ENCODE measurements at regions not wholly inside any gene's neighbourhood (a gene's known extent, or its start where the extent isn't known, plus 50 kb on each side); places are given as distances from the start of the nearest gene placed in this dataset.

DNA sequence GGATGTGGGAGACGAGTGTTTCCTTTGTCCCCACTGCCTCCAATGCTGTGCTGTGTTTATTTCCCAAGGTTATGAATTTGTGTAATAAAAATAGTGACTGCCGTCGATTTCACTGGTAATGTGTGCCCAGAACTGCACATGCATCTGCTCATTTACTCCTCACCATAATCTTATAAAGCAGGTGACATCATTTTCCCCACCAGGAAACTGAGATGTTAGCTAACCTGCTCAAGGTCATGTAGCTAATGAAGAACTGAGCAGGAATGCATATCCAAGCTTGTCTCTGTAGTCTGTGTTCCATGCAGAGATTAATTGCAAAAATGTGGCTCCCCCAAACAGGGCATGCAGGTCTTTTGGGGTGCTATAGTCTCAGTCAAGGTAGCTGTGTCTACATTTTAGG lies 224.4 kb downstream of the TENT4A start:
- intact Hi-C loops (cut with micrococcal nuclease): no loop called here
- no peaks in the 10 kb centered on the region for H3K9me3 Mint-ChIP-seq (ENCODE audit: insufficient read depth)
- CTCF ChIA-PET: no interaction called here

DNA sequence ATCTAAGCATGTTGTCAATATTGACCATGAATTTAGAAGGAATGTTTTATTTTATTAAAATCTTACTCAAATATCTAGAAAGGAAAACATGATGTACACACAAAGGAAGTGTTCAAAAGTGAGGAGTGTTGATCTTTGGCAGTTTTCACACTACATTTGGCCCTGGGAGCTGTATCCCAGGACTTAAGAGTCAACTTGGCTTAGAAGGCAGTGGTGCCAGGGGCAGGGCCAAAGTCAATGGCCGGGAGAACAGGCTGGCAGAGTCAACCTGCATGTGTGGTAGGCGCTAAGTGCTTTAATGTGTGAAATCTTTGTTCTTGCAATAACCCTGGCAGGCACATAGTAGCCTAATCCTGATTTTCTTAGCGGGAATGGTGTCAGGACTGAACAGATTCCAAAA lies 228.4 kb downstream of the TENT4A start:
- intact Hi-C loops (cut with micrococcal nuclease): no loop called here
- CTCF ChIA-PET: no interaction called here
- WGBS (ENCODE audit: insufficient coverage): 78% methylated on average over 3 of the region's 3 CpGs

More for the DNA sequence above, 224.4 kb downstream of the TENT4A start:
- H3K27me3 ChIP-seq (replicated peaks in 1 of 4; ENCODE audit: control extremely low read depth in 1 of 4, control insufficient read depth in 3 of 4, insufficient read depth in 4 of 4, low read length in 3 of 4): no peaks in the 10 kb centered on the region
- POLR2A ChIA-PET: no interaction called here
- no peak overlapping the region for H3K4me2 ChIP-seq (replicated peaks; ENCODE audit: low read depth, low read length, poor library complexity, severe bottlenecking)
- no peaks in the 10 kb centered on the region for H3K79me2 ChIP-seq (ENCODE audit: control insufficient read depth, insufficient read depth, low read length)
- H3K9ac ChIP-seq (ENCODE audit: low read length): no peak overlapping the region
- H4K20me1 ChIP-seq (ENCODE audit: control insufficient read depth, insufficient read depth, low read length, poor library complexity, severe bottlenecking): no peaks in the 10 kb centered on the region
- H3K36me3 ChIP-seq (replicated peaks in 1 of 2; ENCODE audit: control extremely low read depth in 1 of 2, control insufficient read depth in 1 of 2, extremely low read depth in 1 of 2, insufficient read depth in 2 of 2, low read length in 1 of 2): no peaks in the 10 kb centered on the region
- WGBS (ENCODE audit: insufficient coverage): no CpG with 5 or more reads among the region's 3 CpGs
- H3K4me1 ChIP-seq (ENCODE audit: control insufficient read depth in 2 of 2, insufficient read depth in 2 of 2, low read length in 2 of 2): no peaks in the 10 kb centered on the region
- Mint-ChIP-seq H3K27me3 (peaks cover 21% of the 10 kb centered on the region), H3K4me3 (no peak overlapping the region), H3K27ac (no peak overlapping the region), H3K4me1 (no peaks in the 10 kb centered on the region)
- DNase-seq (no peak), ATAC-seq (ENCODE audit: low read depth) (no peak)
- H3K9me3 ChIP-seq (ENCODE audit: control extremely low read depth in 1 of 3, control insufficient read depth in 2 of 3, insufficient read depth in 1 of 3, low read length in 2 of 3): peaks cover 0 to 2% (median 0%) of the 10 kb centered on the region in 3 donors
- no peak overlapping the region for H3K27ac ChIP-seq (ENCODE audit: low read length in 2 of 2)
- H2AFZ ChIP-seq (ENCODE audit: insufficient read depth, low read depth, low read length, poor library complexity, severe bottlenecking): no peak overlapping the region
- no peak for TF ChIP-seq EZH2 (IDR thresholded peaks at IDR 0.05; ENCODE audit: borderline replicate concordance, insufficient read depth, low read depth, low read length, poor library complexity, severe bottlenecking)
- TF ChIP-seq, protein P1, sequence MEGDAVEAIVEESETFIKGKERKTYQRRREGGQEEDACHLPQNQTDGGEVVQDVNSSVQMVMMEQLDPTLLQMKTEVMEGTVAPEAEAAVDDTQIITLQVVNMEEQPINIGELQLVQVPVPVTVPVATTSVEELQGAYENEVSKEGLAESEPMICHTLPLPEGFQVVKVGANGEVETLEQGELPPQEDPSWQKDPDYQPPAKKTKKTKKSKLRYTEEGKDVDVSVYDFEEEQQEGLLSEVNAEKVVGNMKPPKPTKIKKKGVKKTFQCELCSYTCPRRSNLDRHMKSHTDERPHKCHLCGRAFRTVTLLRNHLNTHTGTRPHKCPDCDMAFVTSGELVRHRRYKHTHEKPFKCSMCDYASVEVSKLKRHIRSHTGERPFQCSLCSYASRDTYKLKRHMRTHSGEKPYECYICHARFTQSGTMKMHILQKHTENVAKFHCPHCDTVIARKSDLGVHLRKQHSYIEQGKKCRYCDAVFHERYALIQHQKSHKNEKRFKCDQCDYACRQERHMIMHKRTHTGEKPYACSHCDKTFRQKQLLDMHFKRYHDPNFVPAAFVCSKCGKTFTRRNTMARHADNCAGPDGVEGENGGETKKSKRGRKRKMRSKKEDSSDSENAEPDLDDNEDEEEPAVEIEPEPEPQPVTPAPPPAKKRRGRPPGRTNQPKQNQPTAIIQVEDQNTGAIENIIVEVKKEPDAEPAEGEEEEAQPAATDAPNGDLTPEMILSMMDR (IDR thresholded peaks at IDR 0.05): no peak
- H3K4me3 ChIP-seq (ENCODE audit: control extremely low read depth in 1 of 5, extremely low read depth in 1 of 5, insufficient read depth in 1 of 5, low read depth in 2 of 5, low read length in 4 of 5): no peak overlapping the region

More for the DNA sequence above, 228.4 kb downstream of the TENT4A start:
- Histone ChIP-seq H3K9me3 (ENCODE audit: control extremely low read depth in 1 of 3, control insufficient read depth in 2 of 3, insufficient read depth in 1 of 3, low read length in 2 of 3) (peaks cover 0 to 7% (median 0%) of the 10 kb centered on the region in 3 donors), H3K4me2 (replicated peaks; ENCODE audit: low read depth, low read length, poor library complexity, severe bottlenecking) (no peak overlapping the region), H3K9ac (ENCODE audit: low read length) (no peak overlapping the region), H3K36me3 (replicated peaks in 1 of 2; ENCODE audit: control extremely low read depth in 1 of 2, control insufficient read depth in 1 of 2, extremely low read depth in 1 of 2, insufficient read depth in 2 of 2, low read length in 1 of 2) (no peaks in the 10 kb centered on the region), H3K79me2 (ENCODE audit: control insufficient read depth, insufficient read depth, low read length) (no peaks in the 10 kb centered on the region), H3K4me1 (ENCODE audit: control insufficient read depth in 2 of 2, insufficient read depth in 2 of 2, low read length in 2 of 2) (no peaks in the 10 kb centered on the region), H2AFZ (ENCODE audit: insufficient read depth, low read depth, low read length, poor library complexity, severe bottlenecking) (no peak overlapping the region), H3K4me3 (ENCODE audit: control extremely low read depth in 1 of 5, extremely low read depth in 1 of 5, insufficient read depth in 1 of 5, low read depth in 2 of 5, low read length in 4 of 5) (no peak overlapping the region), H3K27me3 (replicated peaks in 1 of 4; ENCODE audit: control extremely low read depth in 1 of 4, control insufficient read depth in 3 of 4, insufficient read depth in 4 of 4, low read length in 3 of 4) (no peaks in the 10 kb centered on the region), H3K27ac (ENCODE audit: low read length in 2 of 2) (no peak overlapping the region), H4K20me1 (ENCODE audit: control insufficient read depth, insufficient read depth, low read length, poor library complexity, severe bottlenecking) (no peaks in the 10 kb centered on the region)
- no peak for TF ChIP-seq EZH2 (IDR thresholded peaks at IDR 0.05; ENCODE audit: borderline replicate concordance, insufficient read depth, low read depth, low read length, poor library complexity, severe bottlenecking)
- TF ChIP-seq, protein P1 (IDR thresholded peaks at IDR 0.05): no peak
- Mint-ChIP-seq H3K9me3 (ENCODE audit: insufficient read depth) (no peaks in the 10 kb centered on the region), H3K27me3 (peaks cover 16% of the 10 kb centered on the region), H3K27ac (no peak overlapping the region), H3K4me1 (no peaks in the 10 kb centered on the region), H3K4me3 (no peak overlapping the region)
- no peak for DNase-seq
- no peak for ATAC-seq (ENCODE audit: low read depth)
- POLR2A ChIA-PET: no interaction called here
